Common myeloid progenitor, CD34-positive (primary cell): ENCODE measurements at regions not wholly inside any gene's neighbourhood (a gene's known extent, or its start where the extent isn't known, plus 50 kb on each side); places are given as distances from the start of the nearest gene placed in this dataset.
"Not testable (repeated sequence)": the region's sequence is repeated elsewhere in the genome, so short reads cannot be mapped to it uniquely, and the experiment has no call there.

Experiments
- CTCF ChIA-PET: fragments of 350-600 bp; sonication (Branson Sonifier 250); formaldehyde crosslinking; loops from one replicate; lab custom pipeline; 2021; ENCODE audit warnings: antibody characterized with exemption; lab: Charles Lee
- POLR2A ChIA-PET: fragments of 350-600 bp; sonication (Branson Sonifier 250); formaldehyde crosslinking; loops from one replicate; lab custom pipeline; 2021; ENCODE audit warnings: antibody characterized with exemption; lab: Charles Lee
- DNase-seq, 3 donors: peaks; one replicate each; pipeline versions ENCODE4 v3.0.0 to v3.0.0-alpha.2; 2013
- H3K27ac ChIP-seq, 2 experiments: 1 replicate in 1 of 2; 2 replicates in 1 of 2; pipeline ENCODE4 v1.7.0; 2013; ENCODE audit warnings: inconsistent platforms in 2 of 2, low read length in 2 of 2, mild to moderate bottlenecking in 2 of 2, low read depth in 1 of 2, moderate library complexity in 1 of 2; ENCODE audit not compliant: severe bottlenecking in 2 of 2, insufficient read depth in 1 of 2, poor library complexity in 1 of 2
- H3K27me3 ChIP-seq, 5 experiments: replicated peaks in 2 of 5; 1 replicate in 3 of 5; 2 replicates in 2 of 5; pipeline versions ENCODE4 v1.6.1 to v1.7.0; 2013; ENCODE audit warnings: low read length in 4 of 5, mild to moderate bottlenecking in 2 of 5, moderate library complexity in 2 of 5, inconsistent platforms in 1 of 5; ENCODE audit not compliant: insufficient read depth in 5 of 5, control insufficient read depth in 4 of 5
- H3K36me3 ChIP-seq, 4 experiments: 1 replicate in 2 of 4; 2 replicates in 2 of 4; pipeline versions ENCODE4 v1.6.1 to v1.7.0; 2013; ENCODE audit warnings: low read length in 3 of 4, control low read depth in 1 of 4, mild to moderate bottlenecking in 1 of 4; ENCODE audit not compliant: control insufficient read depth in 4 of 4, insufficient read depth in 4 of 4
- H3K4me1 ChIP-seq, 4 experiments: 1 replicate in 3 of 4; 2 replicates in 1 of 4; pipeline versions ENCODE4 v1.6.1 to v1.7.1; 2013; ENCODE audit warnings: low read length in 3 of 4, mild to moderate bottlenecking in 3 of 4, control low read depth in 1 of 4, inconsistent platforms in 1 of 4, moderate library complexity in 1 of 4; ENCODE audit not compliant: control insufficient read depth in 4 of 4, insufficient read depth in 4 of 4; ENCODE audit errors: control extremely low read depth in 1 of 4
- H3K4me3 ChIP-seq, 7 experiments: 1 replicate in 4 of 7; 2 replicates in 3 of 7; pipeline versions ENCODE4 v1.5.1 to v1.7.0; 2013; ENCODE audit warnings: mild to moderate bottlenecking in 7 of 7, low read length in 6 of 7, moderate library complexity in 6 of 7, inconsistent platforms in 2 of 7, low read depth in 2 of 7, control low read depth in 1 of 7; ENCODE audit not compliant: insufficient read depth in 4 of 7, control insufficient read depth in 1 of 7; ENCODE audit errors: extremely low read depth in 1 of 7
- H3K9me3 ChIP-seq, 5 experiments: 1 replicate in 4 of 5; 2 replicates in 1 of 5; pipeline versions ENCODE4 v1.6.1 to v1.7.1; 2013; ENCODE audit warnings: low read length in 4 of 5, mild to moderate bottlenecking in 2 of 5, inconsistent platforms in 1 of 5, low read depth in 1 of 5, moderate library complexity in 1 of 5; ENCODE audit not compliant: control insufficient read depth in 4 of 5, insufficient read depth in 2 of 5; ENCODE audit errors: control extremely low read depth in 1 of 5
- WGBS: methylation state at CpG from one replicate; pipeline ENCODE4 v1.1.5; 2013; ENCODE audit not compliant: insufficient coverage; 5-methylcytosine and 5-hydroxymethylcytosine counted together

- H3K36me3 ChIP-seq, result no peaks in the 10 kb centered on the region
- no peak overlapping the region for H3K27ac ChIP-seq
- 80% methylated on average over 5 of the region's 5 CpGs for WGBS
- no peak for DNase-seq
- POLR2A ChIA-PET, result no interaction called here
- no peak overlapping the region for H3K4me3 ChIP-seq
- no peaks in the 10 kb centered on the region for H3K9me3 ChIP-seq
- peaks cover 0 to 3% (median 0%) of the 10 kb centered on the region in 5 experiments for H3K27me3 ChIP-seq
- H3K4me1 ChIP-seq, result peaks cover 0 to 9% (median 3%) of the 10 kb centered on the region in 4 experiments
- CTCF ChIA-PET, result interaction anchor here (1.8 kb wide), 1 partner anchor 72 kb away, joined by 7 read pairs; no protein-coding TSS in a partner anchor
These were observed 70.0 kb downstream of the KCTD15 start for GRCh38 chr19:33866696-33867095.

- Histone ChIP-seq H3K27me3 (peaks cover 0 to 3% (median 0%) of the 10 kb centered on the region in 5 experiments), H3K9me3 (no peaks in the 10 kb centered on the region), H3K4me1 (peaks cover 0 to 12% (median 4%) of the 10 kb centered on the region in 4 experiments), H3K4me3 (peak overlapping the region in 1 of 7 experiments; percentile 32), H3K36me3 (no peaks in the 10 kb centered on the region), H3K27ac (no peak overlapping the region)
- ChIA-PET CTCF (interaction anchor here (1.0 to 1.2 kb wide), 2 partner anchors 73 to 90 kb away, joined by 4 read pairs; no protein-coding TSS in a partner anchor), POLR2A (no interaction called here)
- DNase-seq, result no peak
- 92% methylated on average over 13 of the region's 17 CpGs for WGBS
These were observed 71.5 kb downstream of the KCTD15 start for GRCh38 chr19:33868076-33868735.

GRCh38 chr19:33868788-33869412 lies 72.2 kb downstream of the KCTD15 start:
- Histone ChIP-seq H3K27me3 (peaks cover 0 to 3% (median 0%) of the 10 kb centered on the region in 5 experiments), H3K9me3 (no peaks in the 10 kb centered on the region), H3K36me3 (no peaks in the 10 kb centered on the region), H3K27ac (no peak overlapping the region), H3K4me3 (peak overlapping the region in 2 of 7 experiments; percentile 26 to 32), H3K4me1 (peaks cover 0 to 12% (median 4%) of the 10 kb centered on the region in 4 experiments)
- 16% methylated on average over 18 of the region's 21 CpGs for WGBS
- ChIA-PET CTCF (interaction anchor here (1.0 to 1.7 kb wide), 3 partner anchors 74 to 91 kb away, joined by 4 to 5 read pairs (median 4); no protein-coding TSS in a partner anchor), POLR2A (no interaction called here)
- peak; percentile 14 to 53 (median 36) for DNase-seq

- H3K27ac ChIP-seq, DNase-seq, H3K9me3 ChIP-seq, H3K4me3 ChIP-seq, H3K36me3 ChIP-seq, POLR2A ChIA-PET, H3K27me3 ChIP-seq: not testable (repeated sequence)
- peaks cover 0 to 12% (median 4%) of the 10 kb centered on the region in 4 experiments for H3K4me1 ChIP-seq
- WGBS, result no CpG with 5 or more reads among the region's 1 CpG
- CTCF ChIA-PET, result interaction anchor here (1.7 kb wide), 1 partner anchor 90 kb away, joined by 5 read pairs; no protein-coding TSS in a partner anchor
These were observed 73.7 kb downstream of the KCTD15 start for GRCh38 chr19:33870298-33870932.

DNA sequence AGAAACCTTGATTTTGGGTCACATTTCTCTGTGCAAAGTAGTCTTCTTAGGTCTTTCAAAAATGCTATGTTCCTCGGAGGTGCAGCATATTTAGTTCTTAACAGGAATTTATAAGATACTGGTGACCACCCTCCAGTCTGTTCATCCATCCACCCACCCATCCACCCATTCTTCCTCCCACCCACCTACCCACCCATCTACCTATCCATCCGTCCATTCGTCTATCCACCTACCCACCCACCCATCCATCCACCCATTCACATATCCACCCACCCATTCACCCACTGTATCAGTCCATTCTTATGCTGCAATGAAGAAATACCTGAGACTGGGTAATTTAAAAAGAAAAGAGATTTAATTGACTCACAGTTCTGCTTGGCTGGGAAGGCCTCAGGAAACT lies 74.9 kb downstream of the KCTD15 start:
- H3K4me3 ChIP-seq, result no peak overlapping the region
- ChIA-PET POLR2A (no interaction called here), CTCF (no interaction called here)
- H3K9me3 ChIP-seq, result no peaks in the 10 kb centered on the region
- WGBS, result 100% methylated on average over 1 of the region's 3 CpGs
- no peak overlapping the region for H3K27ac ChIP-seq
- no peaks in the 10 kb centered on the region for H3K36me3 ChIP-seq
- H3K27me3 ChIP-seq, result peaks cover 0 to 3% (median 0%) of the 10 kb centered on the region in 5 experiments
- DNase-seq, result no peak
- peaks cover 0 to 12% (median 4%) of the 10 kb centered on the region in 4 experiments for H3K4me1 ChIP-seq

GRCh38 chr19:33872445-33873320 lies 76.0 kb downstream of the KCTD15 start:
- Histone ChIP-seq H3K4me1 (peaks cover 0 to 12% (median 4%) of the 10 kb centered on the region in 4 experiments), H3K27ac (no peak overlapping the region), H3K4me3 (no peak overlapping the region), H3K9me3 (no peaks in the 10 kb centered on the region), H3K27me3 (peaks cover 0 to 3% (median 0%) of the 10 kb centered on the region in 5 experiments), H3K36me3 (no peaks in the 10 kb centered on the region)
- ChIA-PET POLR2A (no interaction called here), CTCF (no interaction called here)
- WGBS, result 95% methylated on average over 2 of the region's 4 CpGs
- peak in 2 of 3 donors; percentile 24 to 26 for DNase-seq
